ENCODE measurements at regions not wholly inside any gene's neighbourhood (a gene's known extent, or its start where the extent isn't known, plus 50 kb on each side); places are given as distances from the start of the nearest gene placed in this dataset.

- H3K4me1 ChIP-seq (ENCODE audit: control insufficient read depth, low read depth, low read length), result no peaks in the 10 kb centered on the region
- H3K9me3 ChIP-seq (ENCODE audit: control insufficient read depth, low read depth, low read length), result peaks cover 14% of the 10 kb centered on the region
- H3K36me3 ChIP-seq (ENCODE audit: control insufficient read depth, low read depth, low read length), result no peaks in the 10 kb centered on the region
- no peak overlapping the region for H3K27ac ChIP-seq (ENCODE audit: low read length)
- no peak overlapping the region for H3K9ac ChIP-seq (ENCODE audit: low read length)
- no peak overlapping the region for H3K4me3 ChIP-seq (ENCODE audit: low read length)
- H3K27me3 ChIP-seq (ENCODE audit: control insufficient read depth, insufficient read depth, low read length), result no peaks in the 10 kb centered on the region
Observed at GRCh38 chr15:24733659-24734058, 58.1 kb downstream of the NPAP1 start.

GRCh38 chr15:24734396-24734795 lies 58.8 kb downstream of the NPAP1 start:
- Histone ChIP-seq H3K27me3 (ENCODE audit: control insufficient read depth, insufficient read depth, low read length) (no peaks in the 10 kb centered on the region), H3K4me1 (ENCODE audit: control insufficient read depth, low read depth, low read length) (no peaks in the 10 kb centered on the region), H3K9ac (ENCODE audit: low read length) (no peak overlapping the region), H3K9me3 (ENCODE audit: control insufficient read depth, low read depth, low read length) (peaks cover 17% of the 10 kb centered on the region), H3K36me3 (ENCODE audit: control insufficient read depth, low read depth, low read length) (no peaks in the 10 kb centered on the region), H3K4me3 (ENCODE audit: low read length) (no peak overlapping the region), H3K27ac (ENCODE audit: low read length) (no peak overlapping the region)

GRCh38 chr15:24745290-24745689 lies 69.7 kb downstream of the NPAP1 start:
- Histone ChIP-seq H3K36me3 (ENCODE audit: control insufficient read depth, low read depth, low read length) (no peaks in the 10 kb centered on the region), H3K27me3 (ENCODE audit: control insufficient read depth, insufficient read depth, low read length) (no peaks in the 10 kb centered on the region), H3K4me1 (ENCODE audit: control insufficient read depth, low read depth, low read length) (no peaks in the 10 kb centered on the region), H3K9ac (ENCODE audit: low read length) (no peak overlapping the region), H3K9me3 (ENCODE audit: control insufficient read depth, low read depth, low read length) (peaks cover 15% of the 10 kb centered on the region), H3K4me3 (ENCODE audit: low read length) (no peak overlapping the region), H3K27ac (ENCODE audit: low read length) (no peak overlapping the region)

- no peaks in the 10 kb centered on the region for H3K36me3 ChIP-seq (ENCODE audit: control insufficient read depth, low read depth, low read length)
- no peak overlapping the region for H3K27ac ChIP-seq (ENCODE audit: low read length)
- no peaks in the 10 kb centered on the region for H3K27me3 ChIP-seq (ENCODE audit: control insufficient read depth, insufficient read depth, low read length)
- no peak overlapping the region for H3K4me3 ChIP-seq (ENCODE audit: low read length)
- no peaks in the 10 kb centered on the region for H3K4me1 ChIP-seq (ENCODE audit: control insufficient read depth, low read depth, low read length)
- H3K9me3 ChIP-seq (ENCODE audit: control insufficient read depth, low read depth, low read length), result peaks cover 18% of the 10 kb centered on the region
- no peak overlapping the region for H3K9ac ChIP-seq (ENCODE audit: low read length)
Observed at GRCh38 chr15:24746094-24746493, 70.5 kb downstream of the NPAP1 start.

DNA sequence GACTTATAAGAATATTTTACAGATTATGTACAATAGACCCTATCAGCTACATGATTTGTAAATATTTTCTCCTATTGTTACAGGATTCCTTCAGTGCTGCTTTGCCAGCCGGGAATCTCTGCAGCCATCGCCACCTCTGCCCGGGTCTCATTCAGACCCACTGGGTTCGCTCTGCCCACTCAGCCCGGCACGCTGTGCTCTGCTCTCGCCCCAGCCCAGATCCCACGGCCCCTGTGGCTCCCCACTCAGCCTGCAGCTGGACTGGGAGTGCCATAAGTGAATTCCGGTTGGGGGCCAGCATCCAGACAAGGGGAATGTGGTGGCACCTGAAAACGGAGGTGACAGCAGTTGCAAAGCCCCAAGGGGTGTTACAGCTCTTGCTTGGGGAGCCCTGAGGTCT lies 71.8 kb downstream of the NPAP1 start:
- H3K4me3 ChIP-seq (ENCODE audit: low read length), result no peak overlapping the region
- no peaks in the 10 kb centered on the region for H3K36me3 ChIP-seq (ENCODE audit: control insufficient read depth, low read depth, low read length)
- no peak overlapping the region for H3K9ac ChIP-seq (ENCODE audit: low read length)
- H3K27me3 ChIP-seq (ENCODE audit: control insufficient read depth, insufficient read depth, low read length), result no peaks in the 10 kb centered on the region
- H3K4me1 ChIP-seq (ENCODE audit: control insufficient read depth, low read depth, low read length), result no peaks in the 10 kb centered on the region
- no peak overlapping the region for H3K27ac ChIP-seq (ENCODE audit: low read length)
- peaks cover 16% of the 10 kb centered on the region for H3K9me3 ChIP-seq (ENCODE audit: control insufficient read depth, low read depth, low read length)

- no peak overlapping the region for H3K27ac ChIP-seq (ENCODE audit: low read length)
Observed at GRCh38 chr15:24748812-24749439, 73.4 kb downstream of the NPAP1 start.

GRCh38 chr15:24752354-24752753 lies 76.8 kb downstream of the NPAP1 start:
- Histone ChIP-seq H3K9me3 (ENCODE audit: control insufficient read depth, low read depth, low read length) (peaks cover 12% of the 10 kb centered on the region), H3K27ac (ENCODE audit: low read length) (no peak overlapping the region), H3K27me3 (ENCODE audit: control insufficient read depth, insufficient read depth, low read length) (no peaks in the 10 kb centered on the region), H3K36me3 (ENCODE audit: control insufficient read depth, low read depth, low read length) (no peaks in the 10 kb centered on the region), H3K4me3 (ENCODE audit: low read length) (no peak overlapping the region), H3K9ac (ENCODE audit: low read length) (no peak overlapping the region), H3K4me1 (ENCODE audit: control insufficient read depth, low read depth, low read length) (peaks cover 4% of the 10 kb centered on the region)

More at GRCh38 chr15:24748812-24749439, 73.4 kb downstream of the NPAP1 start:
- H3K4me1 ChIP-seq (ENCODE audit: control insufficient read depth, low read depth, low read length), result no peaks in the 10 kb centered on the region
- H3K9me3 ChIP-seq (ENCODE audit: control insufficient read depth, low read depth, low read length), result peaks cover 16% of the 10 kb centered on the region
- no peaks in the 10 kb centered on the region for H3K36me3 ChIP-seq (ENCODE audit: control insufficient read depth, low read depth, low read length)
- no peaks in the 10 kb centered on the region for H3K27me3 ChIP-seq (ENCODE audit: control insufficient read depth, insufficient read depth, low read length)
- H3K9ac ChIP-seq (ENCODE audit: low read length), result no peak overlapping the region
- H3K4me3 ChIP-seq (ENCODE audit: low read length), result no peak overlapping the region

DNA sequence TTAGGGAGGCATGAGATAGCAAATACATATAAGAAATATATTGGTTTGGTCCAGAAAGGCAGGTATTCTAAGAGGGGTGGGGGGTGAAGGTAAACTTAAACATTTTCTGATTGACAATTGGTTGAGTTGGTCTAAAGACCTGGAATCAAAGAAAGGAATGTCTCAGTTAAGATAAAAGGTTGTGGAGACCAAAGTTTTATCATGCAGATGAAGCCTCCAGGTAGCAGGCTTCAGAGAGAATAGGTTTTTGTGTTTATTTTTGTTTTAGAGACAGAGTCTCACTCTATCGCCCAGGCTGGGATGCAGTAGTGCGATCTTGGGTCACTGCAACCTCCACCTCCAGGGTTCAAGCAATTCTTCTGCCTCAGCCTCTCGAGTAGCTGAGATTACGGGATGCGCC lies 80.5 kb downstream of the NPAP1 start:
- H3K36me3 ChIP-seq (ENCODE audit: control insufficient read depth, low read depth, low read length), result no peaks in the 10 kb centered on the region
- no peak overlapping the region for H3K27ac ChIP-seq (ENCODE audit: low read length)
- no peak overlapping the region for H3K9ac ChIP-seq (ENCODE audit: low read length)
- H3K4me3 ChIP-seq (ENCODE audit: low read length), result no peak overlapping the region
- peaks cover 4% of the 10 kb centered on the region for H3K4me1 ChIP-seq (ENCODE audit: control insufficient read depth, low read depth, low read length)
- H3K9me3 ChIP-seq (ENCODE audit: control insufficient read depth, low read depth, low read length), result peaks cover 8% of the 10 kb centered on the region
- no peaks in the 10 kb centered on the region for H3K27me3 ChIP-seq (ENCODE audit: control insufficient read depth, insufficient read depth, low read length)

- peaks cover 4% of the 10 kb centered on the region for H3K4me1 ChIP-seq (ENCODE audit: control insufficient read depth, low read depth, low read length)
- H3K36me3 ChIP-seq (ENCODE audit: control insufficient read depth, low read depth, low read length), result no peaks in the 10 kb centered on the region
- no peak overlapping the region for H3K27ac ChIP-seq (ENCODE audit: low read length)
- H3K4me3 ChIP-seq (ENCODE audit: low read length), result no peak overlapping the region
- peaks cover 3% of the 10 kb centered on the region for H3K9me3 ChIP-seq (ENCODE audit: control insufficient read depth, low read depth, low read length)
- H3K27me3 ChIP-seq (ENCODE audit: control insufficient read depth, insufficient read depth, low read length), result no peaks in the 10 kb centered on the region
- H3K9ac ChIP-seq (ENCODE audit: low read length), result no peak overlapping the region
Observed at GRCh38 chr15:24760066-24760465, 84.5 kb downstream of the NPAP1 start.

- H3K36me3 ChIP-seq (ENCODE audit: control insufficient read depth, low read depth, low read length), result no peaks in the 10 kb centered on the region
- no peaks in the 10 kb centered on the region for H3K4me1 ChIP-seq (ENCODE audit: control insufficient read depth, low read depth, low read length)
Observed at GRCh38 chr15:24761704-24762302, 86.2 kb downstream of the NPAP1 start.

GRCh38 chr15:24763891-24764290 lies 88.3 kb downstream of the NPAP1 start:
- Histone ChIP-seq H3K36me3 (ENCODE audit: control insufficient read depth, low read depth, low read length) (no peaks in the 10 kb centered on the region), H3K4me3 (ENCODE audit: low read length) (no peak overlapping the region), H3K9me3 (ENCODE audit: control insufficient read depth, low read depth, low read length) (peaks cover 4% of the 10 kb centered on the region), H3K4me1 (ENCODE audit: control insufficient read depth, low read depth, low read length) (no peaks in the 10 kb centered on the region), H3K27me3 (ENCODE audit: control insufficient read depth, insufficient read depth, low read length) (no peaks in the 10 kb centered on the region), H3K9ac (ENCODE audit: low read length) (no peak overlapping the region), H3K27ac (ENCODE audit: low read length) (no peak overlapping the region)

More at GRCh38 chr15:24761704-24762302, 86.2 kb downstream of the NPAP1 start:
- no peak overlapping the region for H3K9ac ChIP-seq (ENCODE audit: low read length)
- H3K27ac ChIP-seq (ENCODE audit: low read length), result no peak overlapping the region
- H3K9me3 ChIP-seq (ENCODE audit: control insufficient read depth, low read depth, low read length), result peaks cover 7% of the 10 kb centered on the region
- H3K27me3 ChIP-seq (ENCODE audit: control insufficient read depth, insufficient read depth, low read length), result no peaks in the 10 kb centered on the region
- no peak overlapping the region for H3K4me3 ChIP-seq (ENCODE audit: low read length)

Measured in iPS-18a (cell line).